Activated CD8-positive, alpha-beta memory T cell treated with anti-CD3 and anti-CD28 coated beads, Interleukin-2, amount 10 ng/mL, durations not matched to agents 7 days and 5 days (primary cell): ENCODE measurements at regions not wholly inside any gene's neighbourhood (a gene's known extent, or its start where the extent isn't known, plus 50 kb on each side); places are given as distances from the start of the nearest gene placed in this dataset.
A peak's percentile ranks its signal among the peaks of the same experiment; 100 is the strongest.

ENCODE experiments used
- ATAC-seq: fragments of 150-1000 bp; cut with Tn5 transposase; one replicate; pipeline ENCODE4 v1.10.0; 2021; ENCODE audit warnings: moderate library complexity
- CTCF ChIA-PET: fragments of 350-600 bp; sonication (Branson Sonifier 250); formaldehyde crosslinking; loops from one replicate; lab custom pipeline; 2021; ENCODE audit warnings: antibody characterized with exemption; lab: Charles Lee
- DNase-seq: peaks from one replicate; pipeline ENCODE4 v3.0.0-alpha.2; 2020
- H3K27ac Mint-ChIP-seq: one replicate; pipeline ENCODE4 v1.8.0; 2021; ENCODE audit warnings: mild to moderate bottlenecking, mixed read lengths
- H3K27me3 Mint-ChIP-seq: one replicate; pipeline ENCODE4 v1.8.0; 2021; ENCODE audit warnings: mixed read lengths
- H3K36me3 Mint-ChIP-seq: one replicate; pipeline ENCODE4 v1.8.0; 2021; ENCODE audit warnings: mild to moderate bottlenecking, mixed read lengths
- H3K4me1 Mint-ChIP-seq: one replicate; pipeline ENCODE4 v1.8.0; 2021; ENCODE audit warnings: mixed read lengths
- H3K4me3 Mint-ChIP-seq: one replicate; pipeline ENCODE4 v1.8.0; 2021; ENCODE audit warnings: mild to moderate bottlenecking, moderate library complexity, mixed read lengths
- H3K9me3 Mint-ChIP-seq: one replicate; pipeline ENCODE4 v1.8.0; 2022; ENCODE audit warnings: low read depth, mixed read lengths

- H3K36me3 Mint-ChIP-seq, result no peaks in the 10 kb centered on the region
- CTCF ChIA-PET, result no interaction called here
- H3K27ac Mint-ChIP-seq, result no peak overlapping the region
- peaks cover 38% of the 10 kb centered on the region for H3K27me3 Mint-ChIP-seq
- ATAC-seq (no peak), DNase-seq (no peak)
- no peak overlapping the region for H3K4me3 Mint-ChIP-seq
- H3K4me1 Mint-ChIP-seq, result no peaks in the 10 kb centered on the region
- H3K9me3 Mint-ChIP-seq, result no peaks in the 10 kb centered on the region
Measured at GRCh38 chr2:61774351-61774750, 79.5 kb downstream of the FAM161A start.

GRCh38 chr2:61771904-61772845, 81.7 kb downstream of the FAM161A start:
- no peaks in the 10 kb centered on the region for H3K36me3 Mint-ChIP-seq
- H3K4me3 Mint-ChIP-seq, result no peak overlapping the region
- H3K27me3 Mint-ChIP-seq, result peaks cover 28% of the 10 kb centered on the region
- no peaks in the 10 kb centered on the region for H3K9me3 Mint-ChIP-seq
- peak; percentile 2 for DNase-seq
- H3K4me1 Mint-ChIP-seq, result no peaks in the 10 kb centered on the region
- no peak for ATAC-seq
- no peak overlapping the region for H3K27ac Mint-ChIP-seq
- CTCF ChIA-PET, result no interaction called here

DNA sequence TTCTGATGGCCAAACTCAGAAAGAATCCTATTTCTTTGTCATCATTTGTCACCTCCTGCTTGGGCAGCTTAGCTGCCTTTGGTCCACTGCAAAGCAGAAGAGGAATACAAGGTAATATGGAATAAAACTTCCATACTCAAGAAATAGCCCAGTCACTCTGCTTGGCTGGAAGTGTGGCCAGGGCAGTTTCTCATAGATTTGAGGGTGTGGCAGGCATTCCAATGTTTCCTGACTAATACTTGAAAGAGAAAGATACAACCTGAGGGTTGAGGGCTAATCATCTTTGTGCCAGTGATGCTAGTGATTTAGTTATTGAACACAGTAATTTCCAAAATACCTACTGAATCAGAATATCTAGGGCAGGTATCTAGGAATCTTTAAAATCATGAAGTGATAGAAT, 83.1 kb downstream of the FAM161A start:
- H3K27me3 Mint-ChIP-seq, result peaks cover 16% of the 10 kb centered on the region
- CTCF ChIA-PET, result no interaction called here
- no peaks in the 10 kb centered on the region for H3K4me1 Mint-ChIP-seq
- no peak for DNase-seq
- H3K36me3 Mint-ChIP-seq, result no peaks in the 10 kb centered on the region
- ATAC-seq, result no peak
- H3K27ac Mint-ChIP-seq, result no peak overlapping the region
- H3K4me3 Mint-ChIP-seq, result no peak overlapping the region
- no peaks in the 10 kb centered on the region for H3K9me3 Mint-ChIP-seq

DNA sequence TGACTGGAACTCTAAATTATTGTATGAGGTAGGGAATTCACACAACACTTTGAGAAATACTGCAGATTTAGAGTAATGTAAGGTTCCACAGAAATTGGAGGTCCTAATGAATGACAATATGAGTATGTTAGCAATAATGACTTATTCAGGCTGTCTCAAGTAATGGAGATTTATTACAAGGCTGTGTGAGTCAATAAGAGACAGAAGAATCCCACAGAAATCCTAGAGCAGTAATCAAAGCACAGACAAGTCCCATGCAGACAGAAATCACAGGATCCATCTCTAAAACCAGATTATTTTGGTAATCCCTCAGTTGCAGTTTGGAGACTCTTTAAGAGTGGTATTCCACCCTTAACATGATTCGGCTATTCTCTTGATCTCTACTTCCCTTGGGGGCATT, 83.6 kb downstream of the FAM161A start:
- CTCF ChIA-PET, result no interaction called here
- Mint-ChIP-seq H3K27ac (no peak overlapping the region), H3K4me3 (no peak overlapping the region), H3K4me1 (no peaks in the 10 kb centered on the region), H3K9me3 (no peaks in the 10 kb centered on the region), H3K36me3 (no peaks in the 10 kb centered on the region), H3K27me3 (peaks cover 13% of the 10 kb centered on the region)
- ATAC-seq, result no peak
- DNase-seq, result no peak

- ATAC-seq, result no peak
- Mint-ChIP-seq H3K4me1 (peaks cover 6% of the 10 kb centered on the region), H3K9me3 (no peaks in the 10 kb centered on the region), H3K4me3 (no peak overlapping the region), H3K27me3 (peaks cover 13% of the 10 kb centered on the region), H3K36me3 (peaks cover 4% of the 10 kb centered on the region), H3K27ac (no peak overlapping the region)
- DNase-seq, result no peak
- CTCF ChIA-PET, result no interaction called here
Measured at GRCh38 chr2:61769093-61769675, 84.7 kb downstream of the FAM161A start.

- ATAC-seq, result peak; percentile 98
- Mint-ChIP-seq H3K27ac (peak overlapping the region; percentile 93), H3K4me1 (peaks cover 21% of the 10 kb centered on the region), H3K27me3 (peaks cover under 1% of the 10 kb centered on the region), H3K9me3 (no peaks in the 10 kb centered on the region), H3K36me3 (peaks cover 6% of the 10 kb centered on the region), H3K4me3 (peak overlapping the region; percentile 92)
- DNase-seq, result peak; percentile 99
- CTCF ChIA-PET, result no interaction called here
Measured at GRCh38 chr2:61764035-61764800, 89.6 kb downstream of the FAM161A start.

DNA sequence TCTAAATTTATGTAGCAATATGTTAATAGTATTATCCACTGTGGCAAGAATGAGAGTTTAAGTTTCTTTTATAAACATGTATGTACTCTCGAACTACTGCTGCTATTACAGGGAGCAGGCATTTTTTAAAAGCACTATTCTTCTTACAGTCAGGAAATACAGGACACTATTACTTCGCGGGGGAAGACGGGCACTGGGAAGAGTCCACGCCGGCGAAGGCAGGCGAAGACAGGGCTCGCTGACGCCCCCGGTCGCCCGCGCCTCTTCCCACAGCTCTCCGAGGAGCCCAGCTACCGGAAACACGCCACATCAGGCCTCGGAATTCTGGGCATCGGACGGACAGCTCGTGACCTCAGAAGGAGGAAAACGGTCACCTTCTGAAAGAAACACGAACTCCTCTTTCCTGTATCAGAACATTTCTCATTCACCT, 90.2 kb downstream of the FAM161A start:
- DNase-seq, result no peak
- Mint-ChIP-seq H3K27ac (peak overlapping the region; percentile 93), H3K4me3 (peak overlapping the region; percentile 92), H3K9me3 (no peaks in the 10 kb centered on the region), H3K4me1 (peaks cover 21% of the 10 kb centered on the region), H3K36me3 (peaks cover 6% of the 10 kb centered on the region), H3K27me3 (no peaks in the 10 kb centered on the region)
- ATAC-seq, result peak; percentile 20
- CTCF ChIA-PET, result no interaction called here

DNA sequence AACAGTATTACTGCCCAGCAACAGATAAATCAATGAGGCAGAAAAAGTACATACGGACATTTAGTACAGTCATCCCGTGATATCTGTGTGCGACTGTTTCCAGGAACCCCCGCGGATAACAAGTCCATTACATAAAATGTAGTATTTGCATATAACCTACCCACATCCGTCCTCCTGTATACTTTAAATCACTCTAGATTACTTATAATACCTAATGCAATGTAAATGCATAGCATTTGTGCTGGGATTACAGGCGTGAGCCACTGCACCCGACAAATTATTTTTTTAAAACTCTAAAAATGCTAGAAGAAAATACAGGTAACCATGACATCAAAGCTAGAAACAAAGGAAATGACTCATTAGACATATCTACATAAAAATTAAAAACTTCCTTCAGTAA, 91.6 kb downstream of the FAM161A start:
- DNase-seq (peak; percentile 53), ATAC-seq (no peak)
- Mint-ChIP-seq H3K36me3 (peaks cover 8% of the 10 kb centered on the region), H3K27ac (peak overlapping the region; percentile 57), H3K4me1 (peaks cover 21% of the 10 kb centered on the region), H3K27me3 (peaks cover 4% of the 10 kb centered on the region), H3K9me3 (no peaks in the 10 kb centered on the region), H3K4me3 (no peak overlapping the region)
- CTCF ChIA-PET, result no interaction called here

- Mint-ChIP-seq H3K9me3 (peaks cover 3% of the 10 kb centered on the region), H3K4me1 (peaks cover 21% of the 10 kb centered on the region), H3K4me3 (no peak overlapping the region), H3K27me3 (peaks cover 4% of the 10 kb centered on the region), H3K27ac (no peak overlapping the region), H3K36me3 (peaks cover 9% of the 10 kb centered on the region)
- ATAC-seq (no peak), DNase-seq (no peak)
- CTCF ChIA-PET, result no interaction called here
Measured at GRCh38 chr2:61759718-61760117, 94.1 kb downstream of the FAM161A start.

DNA sequence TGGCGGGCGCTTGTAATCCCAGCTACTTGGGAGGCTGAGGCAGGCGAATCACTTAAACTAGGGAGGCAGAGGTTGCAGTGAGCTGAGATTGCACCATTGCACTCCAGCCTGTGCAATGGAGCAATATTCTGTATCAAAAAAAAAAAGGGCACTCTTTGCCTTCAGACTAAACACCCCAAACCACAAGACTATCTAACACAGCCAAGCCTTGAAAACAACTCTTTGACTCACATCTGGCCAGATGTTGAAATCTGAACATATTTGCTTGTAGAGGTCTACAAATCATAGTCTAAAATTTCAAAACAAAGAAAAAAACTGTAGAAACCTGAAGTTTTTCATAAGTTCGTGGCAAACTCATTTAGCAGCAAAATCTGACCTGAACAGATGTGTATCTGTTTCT, 94.9 kb downstream of the FAM161A start:
- no peak overlapping the region for H3K27ac Mint-ChIP-seq
- no peak overlapping the region for H3K4me3 Mint-ChIP-seq
- peaks cover 4% of the 10 kb centered on the region for H3K27me3 Mint-ChIP-seq
- CTCF ChIA-PET, result no interaction called here
- DNase-seq (no peak), ATAC-seq (no peak)
- peaks cover 3% of the 10 kb centered on the region for H3K9me3 Mint-ChIP-seq
- H3K36me3 Mint-ChIP-seq, result peaks cover 5% of the 10 kb centered on the region
- peaks cover 14% of the 10 kb centered on the region for H3K4me1 Mint-ChIP-seq

DNA sequence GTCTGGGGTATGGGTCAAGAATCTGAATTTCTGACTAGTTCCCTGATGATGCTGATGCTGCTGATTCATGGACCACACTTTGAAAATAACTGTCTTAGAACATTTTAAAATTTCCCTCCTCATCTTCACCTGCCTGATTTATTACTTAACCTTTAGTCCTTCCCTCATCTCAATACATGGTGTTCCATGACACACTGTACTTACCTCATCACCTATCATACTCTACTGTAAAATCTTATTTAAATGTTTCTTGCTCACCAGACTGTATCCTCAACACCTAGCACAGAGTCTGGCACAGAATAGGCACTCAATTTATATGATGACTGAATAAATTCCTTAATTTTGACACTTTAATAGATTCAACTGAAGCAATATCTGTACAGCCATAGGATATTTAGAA, 95.7 kb downstream of the FAM161A start:
- H3K36me3 Mint-ChIP-seq, result peaks cover 5% of the 10 kb centered on the region
- peaks cover 14% of the 10 kb centered on the region for H3K4me1 Mint-ChIP-seq
- no peak overlapping the region for H3K27ac Mint-ChIP-seq
- peaks cover 3% of the 10 kb centered on the region for H3K9me3 Mint-ChIP-seq
- peaks cover 4% of the 10 kb centered on the region for H3K27me3 Mint-ChIP-seq
- ATAC-seq, result no peak
- CTCF ChIA-PET, result no interaction called here
- no peak overlapping the region for H3K4me3 Mint-ChIP-seq
- DNase-seq, result no peak

DNA sequence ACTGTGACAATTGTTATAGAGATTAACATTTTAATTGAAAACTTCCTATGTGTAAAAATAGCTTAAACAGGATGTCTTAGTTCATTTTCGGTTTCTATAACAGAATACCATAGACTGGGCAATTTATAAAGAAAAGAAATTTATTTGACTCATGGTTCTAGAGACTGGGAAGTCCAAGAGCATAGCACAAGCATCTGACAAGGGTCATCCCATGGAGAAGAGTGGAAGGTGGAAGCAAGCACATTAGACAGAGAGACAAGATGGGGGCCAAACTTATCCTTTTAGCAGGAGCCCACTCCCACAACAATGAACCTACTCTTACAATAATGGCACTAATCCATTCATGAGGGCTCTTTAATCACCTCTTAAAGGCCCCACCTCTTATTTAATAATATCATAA, 100.3 kb downstream of the FAM161A start:
- H3K36me3 Mint-ChIP-seq, result peaks cover 3% of the 10 kb centered on the region
- no peak overlapping the region for H3K27ac Mint-ChIP-seq
- CTCF ChIA-PET, result no interaction called here
- ATAC-seq, result no peak
- H3K27me3 Mint-ChIP-seq, result peaks cover 8% of the 10 kb centered on the region
- no peak for DNase-seq
- no peak overlapping the region for H3K4me3 Mint-ChIP-seq
- H3K9me3 Mint-ChIP-seq, result peaks cover 3% of the 10 kb centered on the region
- no peaks in the 10 kb centered on the region for H3K4me1 Mint-ChIP-seq

GRCh38 chr2:61750624-61751023, 103.2 kb downstream of the FAM161A start:
- CTCF ChIA-PET, result no interaction called here
- peaks cover 1% of the 10 kb centered on the region for H3K36me3 Mint-ChIP-seq
- H3K4me3 Mint-ChIP-seq, result no peak overlapping the region
- H3K27me3 Mint-ChIP-seq, result peaks cover 4% of the 10 kb centered on the region
- no peak for DNase-seq
- no peak overlapping the region for H3K27ac Mint-ChIP-seq
- no peak for ATAC-seq
- H3K4me1 Mint-ChIP-seq, result no peaks in the 10 kb centered on the region
- peaks cover 3% of the 10 kb centered on the region for H3K9me3 Mint-ChIP-seq
